ENCODE measurements at regions not wholly inside any gene's neighbourhood (a gene's known extent, or its start where the extent isn't known, plus 50 kb on each side); places are given as distances from the start of the nearest gene placed in this dataset.

DNA sequence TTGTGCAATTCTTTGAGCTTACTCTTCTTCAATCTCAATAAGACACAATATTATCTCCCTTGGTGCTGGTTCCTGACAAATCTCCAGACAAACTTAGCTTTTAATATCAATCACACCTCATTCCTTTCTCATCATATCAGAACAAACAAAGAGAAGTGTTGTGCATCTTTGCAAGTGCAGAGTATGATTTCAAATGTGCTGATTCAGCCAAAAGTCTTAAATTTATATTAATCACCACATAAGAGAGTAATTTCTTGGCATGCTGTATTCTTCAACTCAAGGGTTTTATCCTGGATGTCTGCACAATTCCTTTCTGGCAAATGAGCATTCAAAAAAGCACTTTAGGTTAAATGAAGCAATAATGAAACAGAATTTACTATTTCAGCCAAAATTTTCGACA lies 877.8 kb downstream of the ANKRD7 start:
- TF ChIP-seq, protein P1, sequence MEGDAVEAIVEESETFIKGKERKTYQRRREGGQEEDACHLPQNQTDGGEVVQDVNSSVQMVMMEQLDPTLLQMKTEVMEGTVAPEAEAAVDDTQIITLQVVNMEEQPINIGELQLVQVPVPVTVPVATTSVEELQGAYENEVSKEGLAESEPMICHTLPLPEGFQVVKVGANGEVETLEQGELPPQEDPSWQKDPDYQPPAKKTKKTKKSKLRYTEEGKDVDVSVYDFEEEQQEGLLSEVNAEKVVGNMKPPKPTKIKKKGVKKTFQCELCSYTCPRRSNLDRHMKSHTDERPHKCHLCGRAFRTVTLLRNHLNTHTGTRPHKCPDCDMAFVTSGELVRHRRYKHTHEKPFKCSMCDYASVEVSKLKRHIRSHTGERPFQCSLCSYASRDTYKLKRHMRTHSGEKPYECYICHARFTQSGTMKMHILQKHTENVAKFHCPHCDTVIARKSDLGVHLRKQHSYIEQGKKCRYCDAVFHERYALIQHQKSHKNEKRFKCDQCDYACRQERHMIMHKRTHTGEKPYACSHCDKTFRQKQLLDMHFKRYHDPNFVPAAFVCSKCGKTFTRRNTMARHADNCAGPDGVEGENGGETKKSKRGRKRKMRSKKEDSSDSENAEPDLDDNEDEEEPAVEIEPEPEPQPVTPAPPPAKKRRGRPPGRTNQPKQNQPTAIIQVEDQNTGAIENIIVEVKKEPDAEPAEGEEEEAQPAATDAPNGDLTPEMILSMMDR (IDR thresholded peaks at IDR 0.05; ENCODE audit: insufficient read depth, low read length): no peak
- TF ChIP-seq, protein P2, sequence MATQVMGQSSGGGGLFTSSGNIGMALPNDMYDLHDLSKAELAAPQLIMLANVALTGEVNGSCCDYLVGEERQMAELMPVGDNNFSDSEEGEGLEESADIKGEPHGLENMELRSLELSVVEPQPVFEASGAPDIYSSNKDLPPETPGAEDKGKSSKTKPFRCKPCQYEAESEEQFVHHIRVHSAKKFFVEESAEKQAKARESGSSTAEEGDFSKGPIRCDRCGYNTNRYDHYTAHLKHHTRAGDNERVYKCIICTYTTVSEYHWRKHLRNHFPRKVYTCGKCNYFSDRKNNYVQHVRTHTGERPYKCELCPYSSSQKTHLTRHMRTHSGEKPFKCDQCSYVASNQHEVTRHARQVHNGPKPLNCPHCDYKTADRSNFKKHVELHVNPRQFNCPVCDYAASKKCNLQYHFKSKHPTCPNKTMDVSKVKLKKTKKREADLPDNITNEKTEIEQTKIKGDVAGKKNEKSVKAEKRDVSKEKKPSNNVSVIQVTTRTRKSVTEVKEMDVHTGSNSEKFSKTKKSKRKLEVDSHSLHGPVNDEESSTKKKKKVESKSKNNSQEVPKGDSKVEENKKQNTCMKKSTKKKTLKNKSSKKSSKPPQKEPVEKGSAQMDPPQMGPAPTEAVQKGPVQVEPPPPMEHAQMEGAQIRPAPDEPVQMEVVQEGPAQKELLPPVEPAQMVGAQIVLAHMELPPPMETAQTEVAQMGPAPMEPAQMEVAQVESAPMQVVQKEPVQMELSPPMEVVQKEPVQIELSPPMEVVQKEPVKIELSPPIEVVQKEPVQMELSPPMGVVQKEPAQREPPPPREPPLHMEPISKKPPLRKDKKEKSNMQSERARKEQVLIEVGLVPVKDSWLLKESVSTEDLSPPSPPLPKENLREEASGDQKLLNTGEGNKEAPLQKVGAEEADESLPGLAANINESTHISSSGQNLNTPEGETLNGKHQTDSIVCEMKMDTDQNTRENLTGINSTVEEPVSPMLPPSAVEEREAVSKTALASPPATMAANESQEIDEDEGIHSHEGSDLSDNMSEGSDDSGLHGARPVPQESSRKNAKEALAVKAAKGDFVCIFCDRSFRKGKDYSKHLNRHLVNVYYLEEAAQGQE (IDR thresholded peaks at IDR 0.05; ENCODE audit: insufficient replicate concordance, low read depth): no peak
- TF ChIP-seq POLR2AphosphoS5 (IDR thresholded peaks at IDR 0.05; ENCODE audit: low read depth): no peak
- no peak for TF ChIP-seq SPI1 (IDR thresholded peaks at IDR 0.05; ENCODE audit: borderline replicate concordance, low read depth)
- no peak for TF ChIP-seq GABPA (IDR thresholded peaks at IDR 0.05; ENCODE audit: low read depth)
